ES-I3 (cell line): ENCODE measurements at regions not wholly inside any gene's neighbourhood (a gene's known extent, or its start where the extent isn't known, plus 50 kb on each side); places are given as distances from the start of the nearest gene placed in this dataset.
A peak's percentile ranks its signal among the peaks of the same experiment; 100 is the strongest.

Experiments
- H3K36me3 ChIP-seq: 2 replicates; pipeline ENCODE4 v1.6.1; 2013; ENCODE audit warnings: mild to moderate bottlenecking, low read length, control low read depth, moderate library complexity; ENCODE audit not compliant: insufficient read depth
- H3K4me1 ChIP-seq: 2 replicates; pipeline ENCODE4 v1.6.1; 2013; ENCODE audit warnings: mild to moderate bottlenecking, control low read depth, low read length; ENCODE audit not compliant: insufficient read depth
- H3K9ac ChIP-seq: 2 replicates; pipeline ENCODE4 v1.6.1; 2013; ENCODE audit warnings: low read depth, mild to moderate bottlenecking, low read length, moderate library complexity
- H3K9me3 ChIP-seq: 2 replicates; pipeline ENCODE4 v1.6.1; 2013; ENCODE audit warnings: mild to moderate bottlenecking, low read length, moderate library complexity; ENCODE audit not compliant: control insufficient read depth, insufficient read depth

DNA sequence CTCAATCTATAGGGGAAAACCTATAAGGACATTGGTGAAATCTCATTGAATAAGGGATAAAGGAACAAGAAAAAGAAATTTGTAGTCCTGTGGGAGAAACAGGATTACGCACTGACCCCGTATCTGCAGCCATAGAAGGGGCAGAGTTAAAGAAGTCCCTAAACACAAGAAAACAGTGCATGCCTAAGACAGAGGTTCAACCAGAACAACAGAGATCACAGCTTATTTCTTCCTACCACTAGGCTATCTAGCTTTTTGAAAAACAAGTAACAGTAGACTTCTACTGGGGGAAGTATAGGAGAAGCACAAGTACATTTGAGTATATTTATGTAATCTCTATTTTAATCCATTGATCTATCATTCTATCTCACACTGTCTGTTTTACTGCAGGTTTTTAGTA, 485.2 kb upstream of the REG3G start:
- Histone ChIP-seq H3K4me1 (no peaks in the 10 kb centered on the region), H3K9ac (peak overlapping the region; percentile 87; the same call in 1 of the 2 replicates), H3K9me3 (no peaks in the 10 kb centered on the region; the same call in 1 of the 2 replicates), H3K36me3 (no peaks in the 10 kb centered on the region)

DNA sequence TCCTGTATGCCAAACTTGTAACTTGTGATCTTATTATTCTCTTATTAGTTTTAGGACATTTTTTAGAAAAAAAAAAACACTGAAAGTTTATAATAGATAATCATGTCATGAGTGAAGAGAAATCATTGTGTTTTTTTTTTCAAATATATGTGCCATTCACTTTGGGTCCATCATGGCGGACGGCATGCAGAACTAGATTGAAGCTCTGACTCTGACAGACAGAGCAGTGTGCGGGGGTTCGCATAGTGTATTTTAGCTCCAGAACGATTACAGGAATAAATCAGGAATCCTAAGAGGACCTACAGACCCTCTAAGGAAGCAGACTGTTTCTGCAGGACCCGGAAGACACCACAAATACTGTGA, 484.4 kb upstream of the REG3G start:
- H3K4me1 ChIP-seq, result no peaks in the 10 kb centered on the region
- no peaks in the 10 kb centered on the region for H3K36me3 ChIP-seq
- H3K9me3 ChIP-seq, result no peaks in the 10 kb centered on the region; the same call in 1 of the 2 replicates
- H3K9ac ChIP-seq, result peak overlapping the region; percentile 87

- no peaks in the 10 kb centered on the region for H3K36me3 ChIP-seq
- no peaks in the 10 kb centered on the region for H3K4me1 ChIP-seq
- no peaks in the 10 kb centered on the region; the same call in 1 of the 2 replicates for H3K9me3 ChIP-seq
- peak overlapping the region; percentile 87 for H3K9ac ChIP-seq
Observed at GRCh38 chr2:78541451-78542267, 483.8 kb upstream of the REG3G start.

DNA sequence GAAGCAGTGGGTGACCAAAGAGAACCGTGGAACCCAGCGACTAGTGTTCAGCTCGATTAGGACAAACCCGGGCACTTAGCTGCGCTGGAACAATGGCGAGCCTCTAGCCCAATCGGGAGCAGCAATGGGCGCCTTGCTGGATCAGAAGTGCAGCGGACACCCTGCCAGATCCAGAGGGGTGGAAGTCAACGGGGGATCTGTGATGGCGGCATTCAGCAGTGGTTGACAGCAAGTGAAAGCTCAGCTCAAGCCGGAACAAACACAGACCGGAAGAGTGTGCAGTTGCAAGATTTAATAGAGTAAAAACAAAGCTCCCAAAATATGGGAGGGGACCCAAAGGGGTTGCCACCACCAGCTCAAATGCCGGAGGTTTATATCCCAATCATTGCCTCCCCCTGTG, 478.7 kb upstream of the REG3G start:
- Histone ChIP-seq H3K9me3 (no peaks in the 10 kb centered on the region; the same call in 1 of the 2 replicates), H3K36me3 (no peaks in the 10 kb centered on the region), H3K4me1 (no peaks in the 10 kb centered on the region), H3K9ac (no peak overlapping the region)

- Histone ChIP-seq H3K9me3 (no peaks in the 10 kb centered on the region), H3K36me3 (no peaks in the 10 kb centered on the region), H3K9ac (no peak overlapping the region), H3K4me1 (no peaks in the 10 kb centered on the region)
Observed at GRCh38 chr2:78549766-78550165, 475.7 kb upstream of the REG3G start.

GRCh38 chr2:78553866-78554647, 471.4 kb upstream of the REG3G start:
- Histone ChIP-seq H3K9ac (no peak overlapping the region), H3K36me3 (no peaks in the 10 kb centered on the region), H3K9me3 (no peaks in the 10 kb centered on the region), H3K4me1 (no peaks in the 10 kb centered on the region)

DNA sequence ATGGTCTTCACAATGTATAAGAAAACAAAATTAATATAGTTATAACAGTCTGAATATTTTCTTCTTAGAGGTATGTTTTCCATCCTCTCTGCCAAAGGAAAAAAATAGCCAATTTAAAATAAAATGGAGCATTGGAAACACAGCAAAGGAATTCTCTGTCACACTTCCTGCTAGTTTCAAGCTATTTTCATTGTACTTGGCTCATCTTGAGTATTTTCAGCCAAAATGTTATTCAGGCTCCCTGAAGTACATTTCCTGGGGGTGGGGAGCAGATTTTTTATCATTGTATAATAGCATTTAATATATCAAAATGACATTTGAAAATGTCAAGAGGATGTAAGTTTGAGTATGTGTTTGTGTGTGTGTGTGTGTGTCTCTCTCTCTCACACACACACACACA, 463.6 kb upstream of the REG3G start:
- Histone ChIP-seq H3K36me3 (no peaks in the 10 kb centered on the region), H3K4me1 (no peaks in the 10 kb centered on the region), H3K9ac (no peak overlapping the region), H3K9me3 (no peaks in the 10 kb centered on the region)

DNA sequence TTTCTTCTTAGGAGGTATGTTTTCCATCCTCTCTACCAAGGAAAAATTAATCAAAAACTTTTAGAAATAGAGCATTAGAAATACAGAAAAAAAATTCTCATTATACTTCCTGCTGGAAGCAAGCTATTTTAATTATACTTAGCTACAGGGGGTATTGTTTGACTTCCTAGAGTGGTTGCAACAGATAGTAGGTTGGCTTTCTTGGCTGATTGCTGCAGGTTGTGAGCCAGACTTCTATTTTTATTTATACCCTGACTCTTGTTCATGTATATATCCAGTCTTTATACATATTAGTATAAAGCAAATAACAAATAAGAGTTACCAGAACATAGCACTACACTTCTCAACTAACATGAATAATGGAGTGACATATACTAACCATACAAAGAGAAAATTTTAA, 460.8 kb upstream of the REG3G start:
- H3K4me1 ChIP-seq, result no peaks in the 10 kb centered on the region
- H3K9me3 ChIP-seq, result no peaks in the 10 kb centered on the region

GRCh38 chr2:78568782-78569373, 456.6 kb upstream of the REG3G start:
- Histone ChIP-seq H3K9ac (no peak overlapping the region), H3K4me1 (no peaks in the 10 kb centered on the region), H3K9me3 (peaks cover 2% of the 10 kb centered on the region; the same call in 1 of the 2 replicates), H3K36me3 (no peaks in the 10 kb centered on the region)

More for the DNA sequence above, 460.8 kb upstream of the REG3G start:
- Histone ChIP-seq H3K9ac (no peak overlapping the region), H3K36me3 (no peaks in the 10 kb centered on the region)

DNA sequence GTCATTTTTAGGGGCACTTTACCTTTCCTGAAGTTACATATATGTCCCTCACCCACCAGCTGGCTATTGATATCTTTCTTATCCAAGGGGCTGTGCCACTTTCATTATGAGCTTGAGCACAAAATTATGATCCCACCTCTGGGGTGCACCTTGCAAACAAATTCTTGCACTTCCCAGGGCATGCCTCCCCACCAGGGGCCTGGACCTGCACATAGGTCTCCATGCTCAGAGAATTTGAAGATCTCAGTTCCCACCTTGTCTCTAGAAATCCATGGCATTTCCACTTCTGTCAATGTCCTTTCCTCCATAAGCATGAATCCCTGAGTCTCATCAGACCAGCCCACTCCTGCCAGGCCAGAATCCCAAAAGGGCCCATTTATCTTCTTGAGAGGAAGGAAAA, 449.1 kb upstream of the REG3G start:
- no peak overlapping the region for H3K9ac ChIP-seq
- no peaks in the 10 kb centered on the region for H3K4me1 ChIP-seq
- H3K36me3 ChIP-seq, result no peaks in the 10 kb centered on the region

DNA sequence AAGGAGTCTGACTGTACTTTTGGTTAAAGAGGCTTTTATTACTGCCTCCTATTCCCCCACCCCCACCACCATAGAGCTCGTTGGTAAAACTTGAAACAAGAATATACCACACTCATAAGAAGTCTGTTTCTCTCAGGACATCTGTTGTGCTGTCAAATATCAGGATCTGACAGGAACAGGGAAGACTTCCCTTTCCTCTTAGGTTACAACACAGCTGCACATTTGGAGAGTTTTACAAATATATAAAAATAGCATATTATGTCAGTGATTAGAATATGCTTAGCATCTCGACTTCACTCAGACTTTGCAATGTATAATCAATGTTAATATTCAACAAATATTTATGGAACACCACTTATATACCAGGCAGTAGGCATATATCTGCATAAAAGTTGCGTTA, 439.6 kb upstream of the REG3G start:
- H3K36me3 ChIP-seq, result no peaks in the 10 kb centered on the region
- no peaks in the 10 kb centered on the region for H3K9me3 ChIP-seq
- no peaks in the 10 kb centered on the region for H3K4me1 ChIP-seq
- H3K9ac ChIP-seq, result no peak overlapping the region

More for the DNA sequence above, 449.1 kb upstream of the REG3G start:
- H3K9me3 ChIP-seq, result no peaks in the 10 kb centered on the region

DNA sequence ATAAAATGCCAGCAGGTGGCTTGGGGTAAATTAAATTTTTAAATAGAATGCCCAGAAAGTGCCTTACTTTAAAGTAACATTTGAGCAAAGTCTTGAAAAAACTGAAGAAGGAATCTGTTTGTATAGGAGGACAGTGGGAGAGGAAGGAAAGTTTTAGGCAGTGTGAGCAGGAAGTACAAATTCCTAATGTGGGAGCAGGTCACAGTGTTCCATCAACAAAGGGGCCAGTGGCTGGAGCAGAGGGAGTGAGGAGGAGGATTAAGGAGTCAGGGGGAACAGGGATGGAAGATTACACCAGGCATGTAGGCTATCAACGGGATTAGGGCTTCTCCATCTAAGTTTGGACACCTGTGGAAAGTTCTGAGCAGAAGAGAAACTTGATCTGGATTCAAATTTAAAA, 439.2 kb upstream of the REG3G start:
- Histone ChIP-seq H3K4me1 (no peaks in the 10 kb centered on the region), H3K9me3 (no peaks in the 10 kb centered on the region), H3K9ac (no peak overlapping the region), H3K36me3 (no peaks in the 10 kb centered on the region)

- Histone ChIP-seq H3K36me3 (no peaks in the 10 kb centered on the region), H3K4me1 (no peaks in the 10 kb centered on the region), H3K9ac (no peak overlapping the region), H3K9me3 (no peaks in the 10 kb centered on the region)
Observed at GRCh38 chr2:78589871-78590270, 435.6 kb upstream of the REG3G start.

GRCh38 chr2:78592491-78592890, 433.0 kb upstream of the REG3G start:
- Histone ChIP-seq H3K36me3 (no peaks in the 10 kb centered on the region), H3K4me1 (no peaks in the 10 kb centered on the region)

More at GRCh38 chr2:78592491-78592890, 433.0 kb upstream of the REG3G start:
- no peak overlapping the region for H3K9ac ChIP-seq
- H3K9me3 ChIP-seq, result no peaks in the 10 kb centered on the region
